GM12865 (cell line): ENCODE measurements at regions not wholly inside any gene's neighbourhood (a gene's known extent, or its start where the extent isn't known, plus 50 kb on each side); places are given as distances from the start of the nearest gene placed in this dataset.

Source experiments
- DNase-seq: peaks from one replicate; pipeline ENCODE4 v3.0.0; 2010; ENCODE audit warnings: low read depth
- H3K4me3 ChIP-seq: 2 replicates; pipeline ENCODE4 v1.5.1; 2011; ENCODE audit warnings: mild to moderate bottlenecking, low read depth, low read length, control low read depth
- CTCF ChIP-seq: IDR thresholded peaks from 2 replicates; pipeline ENCODE4 v1.5.1; 2011; ENCODE audit warnings: low read length, control low read depth, low read depth, inconsistent platforms; ENCODE audit not compliant: insufficient read depth; ENCODE audit errors: missing control alignments

- no peak overlapping the region for H3K4me3 ChIP-seq
- TF ChIP-seq CTCF: no peak
- DNase-seq: no peak
Observed at GRCh38 chr15:70584838-70585706, 178.3 kb downstream of the UACA start.

GRCh38 chr15:70584441-70584837 is 178.9 kb downstream of the UACA start:
- no peak for DNase-seq
- TF ChIP-seq CTCF: no peak
- H3K4me3 ChIP-seq: no peak overlapping the region

DNA sequence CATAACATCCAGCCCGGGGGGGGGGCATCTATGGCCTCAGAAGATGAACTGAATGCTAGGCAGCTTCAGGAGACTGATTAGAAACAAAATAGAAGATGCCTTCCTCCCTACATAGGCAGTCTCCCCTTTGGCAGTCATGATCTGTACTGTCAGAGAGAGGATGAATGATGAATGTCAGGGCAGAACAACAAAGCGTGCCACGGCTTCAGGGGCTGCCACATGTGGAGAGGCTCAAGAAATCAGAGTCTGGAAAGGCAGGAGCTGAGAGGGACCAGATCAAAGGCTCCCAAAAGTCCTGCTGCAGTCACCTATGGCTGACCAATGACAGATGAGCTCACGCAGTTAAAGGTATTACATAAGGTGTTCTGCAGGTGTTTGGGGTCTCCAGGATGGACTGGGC is 180.4 kb downstream of the UACA start:
- H3K4me3 ChIP-seq: no peak overlapping the region
- no peak for TF ChIP-seq CTCF
- DNase-seq: no peak

GRCh38 chr15:70582143-70582945 is 181.0 kb downstream of the UACA start:
- H3K4me3 ChIP-seq: no peak overlapping the region
- no peak for TF ChIP-seq CTCF
- DNase-seq: no peak

DNA sequence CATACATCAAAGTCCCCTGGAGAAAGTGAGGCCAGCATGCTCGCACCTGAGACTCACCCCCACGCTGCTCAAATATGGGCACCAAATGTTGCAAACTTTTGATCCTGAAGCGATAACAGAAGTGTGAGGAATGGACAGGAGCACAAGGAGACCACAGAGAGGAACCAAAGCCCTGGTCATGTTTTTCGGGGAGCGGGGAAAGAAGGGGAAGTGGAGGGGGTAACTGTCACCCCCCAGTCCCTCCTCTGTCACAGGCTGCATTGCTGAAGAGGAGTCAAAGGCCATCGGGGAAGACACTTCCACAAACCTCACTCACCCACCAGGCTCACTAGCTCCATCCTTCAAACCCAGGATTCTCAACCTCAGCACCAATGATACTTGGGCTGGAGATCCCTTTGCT is 182.4 kb downstream of the UACA start:
- no peak for TF ChIP-seq CTCF
- DNase-seq: no peak
- no peak overlapping the region for H3K4me3 ChIP-seq

DNA sequence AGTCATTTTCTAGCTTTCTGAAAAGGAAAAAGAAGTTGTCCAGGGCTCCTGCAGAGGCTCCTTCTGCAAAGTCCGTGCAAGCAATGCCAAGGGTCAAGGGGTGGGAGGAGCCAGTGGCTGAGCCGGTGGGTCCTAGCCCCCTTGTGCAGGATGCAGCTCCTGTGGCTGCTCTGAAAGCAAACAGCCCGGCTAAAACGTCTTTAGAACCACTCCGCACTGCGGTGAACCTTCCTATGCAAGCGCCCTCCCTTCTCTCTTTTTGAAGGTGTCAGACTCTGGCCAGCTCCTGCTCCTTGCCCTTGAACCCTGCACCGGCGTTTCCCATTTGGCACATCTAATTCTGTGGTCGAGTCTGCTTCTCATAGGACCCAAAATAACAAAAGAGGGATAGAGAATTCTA is 183.1 kb downstream of the UACA start:
- no peak overlapping the region for H3K4me3 ChIP-seq
- TF ChIP-seq CTCF: no peak
- DNase-seq: no peak
